ENCODE measurements at regions not wholly inside any gene's neighbourhood (a gene's known extent, or its start where the extent isn't known, plus 50 kb on each side); places are given as distances from the start of the nearest gene placed in this dataset.

GRCh38 chr7:23909426-23909825 lies 199.4 kb downstream of the STK31 start:
- no peaks in the 10 kb centered on the region for H3K4me1 ChIP-seq (ENCODE audit: control insufficient read depth, extremely low read depth, insufficient read depth, low read length)
- H3K4me3 ChIP-seq (ENCODE audit: control insufficient read depth in 2 of 3, extremely low read depth in 1 of 3, insufficient read depth in 2 of 3, low read depth in 1 of 3, low read length in 3 of 3): no peak overlapping the region
- TF ChIP-seq CTCF (optimal IDR thresholded peaks at IDR 0.05 in 1 of 3, IDR thresholded peaks at IDR 0.05 in 1 of 3, conservative IDR thresholded peaks at IDR 0.05 in 1 of 3; ENCODE audit: extremely low read depth in 1 of 3, insufficient read depth in 2 of 3, low read length in 3 of 3) (no peak), EZH2 (IDR thresholded peaks at IDR 0.05; ENCODE audit: low read length) (no peak)
- H3K4me2 ChIP-seq (ENCODE audit: control insufficient read depth, extremely low read depth, insufficient read depth, low read depth, low read length): no peak overlapping the region
- no peak for DNase-seq (ENCODE audit: low read depth, low spot score)
- no peaks in the 10 kb centered on the region for H3K79me2 ChIP-seq (ENCODE audit: control insufficient read depth, insufficient read depth, low read length)
- H4K20me1 ChIP-seq (ENCODE audit: control insufficient read depth, extremely low read depth, insufficient read depth, low read length): no peaks in the 10 kb centered on the region
- no peaks in the 10 kb centered on the region for H3K9me1 ChIP-seq (ENCODE audit: control insufficient read depth, extremely low read depth, insufficient read depth, low read length)
- H3K27ac ChIP-seq (ENCODE audit: control insufficient read depth, insufficient read depth, low read length): no peak overlapping the region
- no peak overlapping the region for H3K9ac ChIP-seq (ENCODE audit: control insufficient read depth, extremely low read depth, insufficient read depth, low read length)
- no peaks in the 10 kb centered on the region for H3K27me3 ChIP-seq (ENCODE audit: control insufficient read depth, extremely low read depth, insufficient read depth, low read length)
- dilution Hi-C loops (cut with MboI; ENCODE audit: extremely low pct_ligation_motif_present, low sequenced_read_pairs): no loop called here
- H3K9me3 ChIP-seq (ENCODE audit: control insufficient read depth, low read depth, low read length): no peaks in the 10 kb centered on the region
- no peak for FAIRE-seq
- no peak overlapping the region for H2AFZ ChIP-seq (ENCODE audit: control insufficient read depth, low read length)
- no peaks in the 10 kb centered on the region for H3K36me3 ChIP-seq (ENCODE audit: control insufficient read depth in 2 of 2, extremely low read depth in 1 of 2, insufficient read depth in 2 of 2, low read length in 2 of 2)

- Histone ChIP-seq H3K9ac (ENCODE audit: control insufficient read depth, extremely low read depth, insufficient read depth, low read length) (no peak overlapping the region), H3K9me3 (ENCODE audit: control insufficient read depth, low read depth, low read length) (no peaks in the 10 kb centered on the region), H3K4me1 (ENCODE audit: control insufficient read depth, extremely low read depth, insufficient read depth, low read length) (no peaks in the 10 kb centered on the region), H3K79me2 (ENCODE audit: control insufficient read depth, insufficient read depth, low read length) (no peaks in the 10 kb centered on the region), H4K20me1 (ENCODE audit: control insufficient read depth, extremely low read depth, insufficient read depth, low read length) (no peaks in the 10 kb centered on the region), H3K27me3 (ENCODE audit: control insufficient read depth, extremely low read depth, insufficient read depth, low read length) (no peaks in the 10 kb centered on the region), H3K9me1 (ENCODE audit: control insufficient read depth, extremely low read depth, insufficient read depth, low read length) (no peaks in the 10 kb centered on the region), H3K4me2 (ENCODE audit: control insufficient read depth, extremely low read depth, insufficient read depth, low read depth, low read length) (no peak overlapping the region), H3K36me3 (ENCODE audit: control insufficient read depth in 2 of 2, extremely low read depth in 1 of 2, insufficient read depth in 2 of 2, low read length in 2 of 2) (no peaks in the 10 kb centered on the region), H3K27ac (ENCODE audit: control insufficient read depth, insufficient read depth, low read length) (no peak overlapping the region), H3K4me3 (ENCODE audit: control insufficient read depth in 2 of 3, extremely low read depth in 1 of 3, insufficient read depth in 2 of 3, low read depth in 1 of 3, low read length in 3 of 3) (no peak overlapping the region), H2AFZ (ENCODE audit: control insufficient read depth, low read length) (no peak overlapping the region)
- FAIRE-seq: no peak
- DNase-seq (ENCODE audit: low read depth, low spot score): no peak
- dilution Hi-C loops (cut with MboI; ENCODE audit: extremely low pct_ligation_motif_present, low sequenced_read_pairs): no loop called here
- TF ChIP-seq CTCF (optimal IDR thresholded peaks at IDR 0.05 in 1 of 3, IDR thresholded peaks at IDR 0.05 in 1 of 3, conservative IDR thresholded peaks at IDR 0.05 in 1 of 3; ENCODE audit: extremely low read depth in 1 of 3, insufficient read depth in 2 of 3, low read length in 3 of 3) (no peak), EZH2 (IDR thresholded peaks at IDR 0.05; ENCODE audit: low read length) (no peak)
These were observed 202.0 kb downstream of the STK31 start for GRCh38 chr7:23912065-23912464.
